ENCODE measurements at regions not wholly inside any gene's neighbourhood (a gene's known extent, or its start where the extent isn't known, plus 50 kb on each side); places are given as distances from the start of the nearest gene placed in this dataset.

DNA sequence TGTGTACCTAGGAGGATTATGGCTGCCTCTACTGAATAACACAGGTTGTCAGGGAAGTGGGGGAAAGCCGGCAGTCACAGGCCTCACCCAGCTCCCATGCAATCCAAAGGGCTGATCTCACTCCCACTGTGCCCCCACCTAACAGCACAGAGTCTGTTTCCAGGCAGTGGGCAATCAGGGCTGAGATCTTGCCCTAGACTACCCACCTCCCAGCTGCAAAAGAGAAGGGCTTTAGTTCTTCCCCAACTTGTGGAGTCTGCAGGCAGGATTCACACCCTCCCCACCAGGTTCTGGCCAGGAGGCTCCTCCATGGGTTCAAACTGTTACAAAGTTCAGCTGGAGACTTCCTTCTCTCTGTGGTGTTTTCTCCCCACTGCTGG, 66.0 kb upstream of the OLIG3 start:
- peak overlapping the region; percentile 27; the same call in 1 of the 2 replicates for H2BK12ac ChIP-seq (ENCODE audit: low read depth, low read length)
- H3K79me2 ChIP-seq (ENCODE audit: control insufficient read depth in 1 of 2, insufficient read depth in 2 of 2, low read length in 2 of 2) = no peaks in the 10 kb centered on the region
- no peak overlapping the region for H3K4me2 ChIP-seq (ENCODE audit: insufficient read depth in 1 of 2, low read depth in 2 of 2, low read length in 2 of 2)
- POLR2A ChIA-PET (ENCODE audit: partially characterized antibody) = interaction anchor here (0.6 to 0.9 kb wide), 2 partner anchors 9 to 569 kb away, joined by 3 read pairs; no protein-coding TSS in a partner anchor
- CTCF ChIA-PET (ENCODE audit: partially characterized antibody) = interaction anchor here (0.9 to 6.5 kb wide), 21 partner anchors 9 to 425 kb away, joined by 3 to 38 read pairs (median 4); no protein-coding TSS in a partner anchor
- H4K91ac ChIP-seq (replicated peaks; ENCODE audit: insufficient read length, low read length) = no peak overlapping the region
- H3K36me3 ChIP-seq (ENCODE audit: control insufficient read depth in 2 of 4, insufficient read depth in 4 of 4, low read length in 3 of 4) = no peaks in the 10 kb centered on the region
- H2AFZ ChIP-seq (ENCODE audit: low read length) = peak overlapping the region; percentile 62; the same call in 1 of the 2 replicates
- H3K27me3 ChIP-seq (replicated peaks in 1 of 4; ENCODE audit: control insufficient read depth in 3 of 4, extremely low read depth in 1 of 4, insufficient read depth in 3 of 4, low read length in 3 of 4) = no peaks in the 10 kb centered on the region
- H2BK120ac ChIP-seq (replicated peaks; ENCODE audit: low read depth, low read length) = no peak overlapping the region
- H3K27ac ChIP-seq (ENCODE audit: low read depth, low read length) = no peak overlapping the region
- H2BK5ac ChIP-seq (ENCODE audit: low read depth, low read length) = no peak overlapping the region
- no peak overlapping the region for H2BK15ac ChIP-seq (ENCODE audit: low read length)
- no peak overlapping the region for H3K14ac ChIP-seq (ENCODE audit: insufficient read length)
- no peak overlapping the region for H4K5ac ChIP-seq (ENCODE audit: insufficient read length, low read depth, low read length)
- 90% methylated on average over 1 of the region's 1 CpG; no CpG with 5 or more reads in 1 of the 2 experiments for WGBS, 2 experiments (ENCODE audit: extremely low coverage in 1 of 2, insufficient coverage in 1 of 2, insufficient read length in 1 of 2, insufficient replicate concordance in 2 of 2, low coverage in 1 of 2, low lambda C conversion rate in 2 of 2, missing lambda C conversion rate in 1 of 2)
- no peaks in the 10 kb centered on the region for H3K79me1 ChIP-seq (ENCODE audit: low read depth, low read length)
- H4K20me1 ChIP-seq (replicated peaks in 1 of 2; ENCODE audit: control insufficient read depth in 1 of 2, insufficient read depth in 2 of 2, low read length in 2 of 2) = no peaks in the 10 kb centered on the region
- H2AK5ac ChIP-seq (ENCODE audit: low read depth, low read length) = no peak overlapping the region
- H3K18ac ChIP-seq (ENCODE audit: extremely low read depth, low read length) = no peak overlapping the region; the same call in 1 of the 2 replicates
- H3K4me1 ChIP-seq (replicated peaks in 1 of 4; ENCODE audit: control insufficient read depth in 3 of 4, insufficient read depth in 4 of 4, low read length in 3 of 4) = no peaks in the 10 kb centered on the region
- H3K23me2 ChIP-seq (ENCODE audit: low read depth, low read length) = no peaks in the 10 kb centered on the region
- DNase-seq (ENCODE audit: low read depth in 1 of 2, low spot score in 2 of 2) (no peak), FAIRE-seq (no peak)
- 0 out of 2 replicates have a peak overlapping the region, but pooled peaks have one; percentile 18 for H4K8ac ChIP-seq (ENCODE audit: extremely low read depth, insufficient read depth, low read length)
- H2BK20ac ChIP-seq (ENCODE audit: low read length) = no peak overlapping the region
- no peak overlapping the region for H3K4ac ChIP-seq (replicated peaks; ENCODE audit: insufficient read length, low read depth, low read length)
- H3K4me3 ChIP-seq (ENCODE audit: extremely low read depth in 1 of 4, insufficient read depth in 2 of 4, low read depth in 3 of 4, low read length in 4 of 4) = no peak overlapping the region
- H3K23ac ChIP-seq (ENCODE audit: insufficient read length) = no peak overlapping the region
- peaks cover 0 to 2% of the 10 kb centered on the region in 2 experiments; a peak in 1 of 4 replicates for H3K9me3 ChIP-seq (ENCODE audit: insufficient read depth in 2 of 2, low read depth in 1 of 2, low read length in 1 of 2)
- H3K9ac ChIP-seq (replicated peaks in 1 of 4; ENCODE audit: extremely low read depth in 1 of 4, low read depth in 3 of 4, low read length in 3 of 4) = no peak overlapping the region
- H3K56ac ChIP-seq (replicated peaks; ENCODE audit: insufficient read length, low read depth, low read length) = no peak overlapping the region
- TF ChIP-seq BCL11A (IDR thresholded peaks at IDR 0.05; ENCODE audit: low read depth in 2 of 2, low read length in 2 of 2) (no peak), HDAC6 (IDR thresholded peaks at IDR 0.05; ENCODE audit: low read depth, low read length) (no peak), CTCF (IDR thresholded peaks at IDR 0.05; ENCODE audit: control extremely low read depth in 1 of 3, insufficient read depth in 1 of 3, low read depth in 1 of 3, low read length in 3 of 3) (no peak), SP1 (IDR thresholded peaks at IDR 0.05; ENCODE audit: low read depth, low read length) (no peak), PHF8 (conservative IDR thresholded peaks at IDR 0.05; ENCODE audit: low read depth, low read length) (no peak), SIX5 (IDR thresholded peaks at IDR 0.05; ENCODE audit: low read depth, low read length) (no peak), RNF2 (IDR thresholded peaks at IDR 0.05; ENCODE audit: borderline replicate concordance, low read depth, low read length, missing control alignments, poor library complexity, severe bottlenecking) (no peak), NANOG (IDR thresholded peaks at IDR 0.05; ENCODE audit: insufficient read depth, low read depth, low read length, poor library complexity, severe bottlenecking) (no peak), ZNF274 (IDR thresholded peaks at IDR 0.05; ENCODE audit: borderline replicate concordance, extremely low read depth, low read length) (no peak), SIN3A (conservative IDR thresholded peaks at IDR 0.05 in 1 of 2, IDR thresholded peaks at IDR 0.05 in 1 of 2; ENCODE audit: low read depth in 1 of 2, low read length in 2 of 2) (no peak), SRF (IDR thresholded peaks at IDR 0.05; ENCODE audit: low read depth, low read length) (no peak)

All from H1 (cell line).